ENCODE measurements at regions not wholly inside any gene's neighbourhood (a gene's known extent, or its start where the extent isn't known, plus 50 kb on each side); places are given as distances from the start of the nearest gene placed in this dataset.

GRCh38 chr1:164937291-164937690 lies 378.3 kb downstream of the PBX1 start:
- DNase-seq, result no peak

GRCh38 chr1:164932580-164932979 lies 373.6 kb downstream of the PBX1 start:
- no peak for DNase-seq

- DNase-seq, result no peak
Measured at GRCh38 chr1:164930833-164931232, 371.8 kb downstream of the PBX1 start.

- no peak for DNase-seq
Measured at GRCh38 chr1:164930241-164930640, 371.3 kb downstream of the PBX1 start.

DNA sequence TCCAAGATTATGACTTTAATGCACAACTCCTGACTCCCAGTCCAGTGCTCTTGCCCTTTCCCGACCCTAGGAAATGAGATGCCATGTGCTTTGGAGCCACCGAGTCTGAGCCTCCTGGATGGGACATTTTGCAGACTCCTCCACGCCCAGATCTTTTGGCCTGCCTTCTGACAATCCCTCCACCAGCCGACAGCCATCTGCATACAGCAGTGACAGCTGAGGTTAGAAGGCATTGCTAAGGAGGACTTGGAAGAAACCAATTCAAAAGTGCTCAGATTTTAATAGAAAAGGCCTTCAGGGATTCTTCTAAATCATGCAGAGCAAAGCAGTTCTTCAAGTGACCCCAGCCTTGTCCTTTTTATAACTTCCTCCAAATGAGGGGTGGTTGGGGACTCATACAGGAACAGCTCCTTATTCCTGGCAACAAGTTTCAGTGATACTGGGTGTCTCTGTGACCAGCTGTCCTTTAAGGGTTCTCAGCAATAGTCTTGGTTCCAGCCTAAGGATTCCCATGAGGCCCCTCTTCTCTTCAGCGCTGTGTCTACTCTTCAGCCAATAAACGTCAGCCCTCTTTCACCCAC lies 369.3 kb downstream of the PBX1 start:
- DNase-seq, result no peak

GRCh38 chr1:164926107-164926506 lies 367.1 kb downstream of the PBX1 start:
- DNase-seq, result no peak

GRCh38 chr1:164922585-164922984 lies 363.6 kb downstream of the PBX1 start:
- no peak for DNase-seq

DNA sequence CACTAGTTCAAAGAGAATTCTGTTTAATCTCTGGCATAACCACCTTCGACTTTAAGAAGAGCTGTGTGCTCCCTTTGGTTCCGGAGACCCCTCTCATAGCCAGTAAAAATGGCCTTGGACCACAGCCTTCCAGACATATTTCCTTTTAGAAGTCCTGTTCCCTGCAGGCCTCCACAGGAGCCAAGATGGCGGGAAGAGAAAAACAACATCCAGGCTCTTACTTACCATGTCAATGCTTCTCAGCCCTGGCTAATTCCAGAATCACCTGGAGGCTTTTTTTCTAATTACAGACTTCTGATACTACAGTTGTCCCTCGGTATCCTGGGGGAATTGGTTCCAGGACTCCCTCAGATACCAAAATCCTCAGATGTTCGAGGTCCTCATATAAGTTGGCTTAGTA lies 362.5 kb downstream of the PBX1 start:
- no peak for DNase-seq

- no peak for DNase-seq
Measured at GRCh38 chr1:164918140-164918539, 359.2 kb downstream of the PBX1 start.

GRCh38 chr1:164914208-164914607 lies 355.2 kb downstream of the PBX1 start:
- DNase-seq, result no peak

GRCh38 chr1:164912290-164912689 lies 353.3 kb downstream of the PBX1 start:
- no peak for DNase-seq

DNA sequence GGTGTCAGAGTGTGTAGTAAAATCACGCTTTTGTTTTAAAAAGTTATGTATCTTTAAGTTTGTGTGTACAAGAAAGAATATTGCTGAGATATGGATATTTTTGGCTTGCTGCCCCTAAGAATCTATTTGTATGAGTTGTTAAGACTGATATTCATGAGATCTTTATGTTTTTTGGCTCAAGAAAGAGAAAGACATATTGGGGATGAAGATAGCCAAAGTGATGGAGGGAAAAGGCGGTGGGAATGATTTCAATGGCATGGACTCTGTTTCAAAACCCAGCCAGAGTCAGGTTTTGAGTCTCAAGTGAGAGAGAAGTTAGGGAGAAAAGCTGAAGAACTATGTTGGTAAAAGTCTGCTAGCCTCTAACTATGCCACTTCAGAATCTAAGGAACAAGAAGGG lies 351.7 kb downstream of the PBX1 start:
- DNase-seq, result no peak

DNA sequence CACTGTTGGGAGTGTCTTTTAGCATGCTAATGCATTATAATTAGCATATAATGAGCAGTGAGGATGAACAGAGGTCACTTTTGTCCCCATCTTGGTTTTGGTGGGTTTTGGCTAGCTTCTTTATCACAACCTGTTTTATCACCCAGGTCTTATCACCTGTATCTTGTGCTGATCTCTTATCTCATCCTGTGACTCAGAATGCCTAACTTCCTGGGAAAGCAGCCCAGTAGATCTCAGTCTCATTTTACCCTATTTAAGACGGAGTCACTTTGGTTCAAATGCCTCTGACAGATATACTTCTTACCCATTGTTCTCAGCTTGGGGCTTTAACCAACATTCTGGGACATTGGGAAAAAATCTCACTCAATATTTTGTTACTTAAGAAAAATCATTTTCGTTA lies 348.7 kb downstream of the PBX1 start:
- DNase-seq, result no peak

- DNase-seq, result no peak
Measured at GRCh38 chr1:164905869-164906268, 346.9 kb downstream of the PBX1 start.

DNA sequence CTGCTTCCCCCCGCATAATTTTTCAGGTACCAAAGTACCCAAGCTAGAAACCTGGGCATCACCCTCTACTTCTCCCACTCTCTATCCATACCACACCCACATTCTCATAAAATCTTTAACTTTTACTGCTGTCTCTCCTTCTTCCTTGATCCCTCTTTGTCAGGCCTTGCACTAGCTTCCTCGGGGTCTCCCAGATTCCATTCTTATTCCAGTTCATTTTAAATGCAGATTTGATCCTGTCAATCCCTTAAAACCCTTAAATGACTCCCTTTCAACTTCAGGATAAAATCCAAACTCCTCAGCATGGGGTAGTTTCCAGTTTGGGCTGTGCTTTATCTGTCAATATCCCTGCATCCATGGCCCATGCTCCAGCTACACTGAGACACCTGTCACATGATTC lies 343.5 kb downstream of the PBX1 start:
- DNase-seq, result no peak

Data from CD4-positive, alpha-beta T cell treated with Interleukin-1 beta for 1 hour (primary cell).